Skeletal muscle tissue (tissue), 3 donors: ENCODE measurements at regions not wholly inside any gene's neighbourhood (a gene's known extent, or its start where the extent isn't known, plus 50 kb on each side); places are given as distances from the start of the nearest gene placed in this dataset.

Experiments
- H3K27ac ChIP-seq: one replicate; pipeline ENCODE4 v1.7.0; 2013; ENCODE audit warnings: mild to moderate bottlenecking, low read depth, low read length, inconsistent platforms
- H3K27me3 ChIP-seq, 3 donors: one replicate each; pipeline ENCODE4 v1.7.0; 2013; ENCODE audit warnings: low read length in 3 of 3; ENCODE audit not compliant: control insufficient read depth in 3 of 3, insufficient read depth in 3 of 3
- H3K36me3 ChIP-seq, 3 donors: one replicate each; pipeline ENCODE4 v1.7.0; 2013; ENCODE audit warnings: low read length in 3 of 3; ENCODE audit not compliant: control insufficient read depth in 3 of 3, insufficient read depth in 3 of 3
- H3K4me1 ChIP-seq, 3 donors: one replicate each; pipeline ENCODE4 v1.7.0; 2013; ENCODE audit warnings: low read length in 3 of 3, mild to moderate bottlenecking in 3 of 3; ENCODE audit not compliant: control insufficient read depth in 3 of 3, insufficient read depth in 3 of 3
- H3K4me3 ChIP-seq, 3 donors: one replicate each; pipeline ENCODE4 v1.7.0; 2013; ENCODE audit warnings: low read length in 3 of 3
- H3K9ac ChIP-seq, 3 donors: one replicate each; pipeline ENCODE4 v1.7.0; 2013; ENCODE audit warnings: low read length in 3 of 3, mild to moderate bottlenecking in 3 of 3, moderate library complexity in 2 of 3, low read depth in 1 of 3
- H3K9me3 ChIP-seq, 3 donors: one replicate each; pipeline ENCODE4 v1.7.0; 2013; ENCODE audit warnings: low read length in 3 of 3; ENCODE audit not compliant: control insufficient read depth in 3 of 3
- donor health status: Osteomylitis.

DNA sequence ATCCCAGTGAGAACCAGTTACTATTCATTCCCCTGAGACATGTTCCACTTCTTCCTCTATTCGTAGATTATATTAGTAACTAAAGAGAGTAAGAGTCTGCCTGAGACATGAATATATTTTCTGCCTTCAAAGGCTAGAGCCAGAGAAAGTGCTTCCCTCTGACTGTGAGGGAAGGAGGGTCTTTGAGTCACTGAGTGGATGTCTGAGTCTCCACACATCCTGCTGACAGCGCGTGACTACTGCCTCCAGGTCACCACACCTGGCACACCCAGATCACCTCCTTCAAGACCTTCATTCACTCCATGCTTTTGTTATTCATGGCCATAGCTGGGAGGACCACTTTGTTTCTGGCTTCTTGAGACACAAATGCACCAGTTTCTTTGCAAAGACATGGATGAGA is 135.6 kb downstream of the SOX2 start:
- Histone ChIP-seq H3K27me3 (no peaks in the 10 kb centered on the region), H3K27ac (no peak overlapping the region), H3K4me3 (no peak overlapping the region), H3K9me3 (no peaks in the 10 kb centered on the region), H3K9ac (no peak overlapping the region), H3K36me3 (no peaks in the 10 kb centered on the region), H3K4me1 (no peaks in the 10 kb centered on the region)

- H3K36me3 ChIP-seq = no peaks in the 10 kb centered on the region
- H3K4me1 ChIP-seq = no peaks in the 10 kb centered on the region
- no peak overlapping the region for H3K9ac ChIP-seq
- H3K27ac ChIP-seq = no peak overlapping the region
- H3K9me3 ChIP-seq = no peaks in the 10 kb centered on the region
- H3K4me3 ChIP-seq = no peak overlapping the region
- no peaks in the 10 kb centered on the region for H3K27me3 ChIP-seq
Observed at GRCh38 chr3:181851063-181851462, 139.3 kb downstream of the SOX2 start.

- H3K27ac ChIP-seq = no peak overlapping the region
Observed at GRCh38 chr3:181855825-181856224, 144.1 kb downstream of the SOX2 start.

GRCh38 chr3:181859518-181859917 is 147.8 kb downstream of the SOX2 start:
- no peaks in the 10 kb centered on the region for H3K36me3 ChIP-seq
- H3K27me3 ChIP-seq = no peaks in the 10 kb centered on the region
- no peaks in the 10 kb centered on the region for H3K9me3 ChIP-seq
- H3K27ac ChIP-seq = no peak overlapping the region
- H3K4me3 ChIP-seq = no peak overlapping the region
- H3K4me1 ChIP-seq = no peaks in the 10 kb centered on the region
- H3K9ac ChIP-seq = no peak overlapping the region

More at GRCh38 chr3:181855825-181856224, 144.1 kb downstream of the SOX2 start:
- no peaks in the 10 kb centered on the region for H3K36me3 ChIP-seq
- no peaks in the 10 kb centered on the region for H3K4me1 ChIP-seq
- no peak overlapping the region for H3K4me3 ChIP-seq
- H3K27me3 ChIP-seq = no peaks in the 10 kb centered on the region
- no peaks in the 10 kb centered on the region for H3K9me3 ChIP-seq
- no peak overlapping the region for H3K9ac ChIP-seq

DNA sequence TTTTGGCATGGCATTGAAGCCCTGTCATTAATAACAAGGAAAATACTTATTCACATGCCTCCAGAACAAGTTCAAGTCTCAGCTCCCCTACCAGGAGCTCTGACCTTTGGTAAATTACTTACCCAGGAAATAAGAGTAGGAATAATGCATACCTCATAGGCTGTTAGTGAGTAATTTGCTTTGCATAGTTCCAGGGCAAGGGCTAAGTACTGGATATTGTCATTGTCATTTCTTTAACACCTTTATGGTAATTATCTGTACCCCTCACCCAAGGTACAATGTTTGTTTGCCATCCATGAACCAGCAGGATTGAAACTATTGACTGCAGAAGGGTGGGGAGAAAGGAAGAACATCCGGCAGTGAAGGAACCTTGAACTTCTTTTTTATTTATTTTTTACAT is 148.5 kb downstream of the SOX2 start:
- no peaks in the 10 kb centered on the region for H3K4me1 ChIP-seq
- H3K36me3 ChIP-seq = no peaks in the 10 kb centered on the region
- no peaks in the 10 kb centered on the region for H3K27me3 ChIP-seq
- no peak overlapping the region for H3K4me3 ChIP-seq
- no peaks in the 10 kb centered on the region for H3K9me3 ChIP-seq
- no peak overlapping the region for H3K27ac ChIP-seq
- H3K9ac ChIP-seq = no peak overlapping the region

DNA sequence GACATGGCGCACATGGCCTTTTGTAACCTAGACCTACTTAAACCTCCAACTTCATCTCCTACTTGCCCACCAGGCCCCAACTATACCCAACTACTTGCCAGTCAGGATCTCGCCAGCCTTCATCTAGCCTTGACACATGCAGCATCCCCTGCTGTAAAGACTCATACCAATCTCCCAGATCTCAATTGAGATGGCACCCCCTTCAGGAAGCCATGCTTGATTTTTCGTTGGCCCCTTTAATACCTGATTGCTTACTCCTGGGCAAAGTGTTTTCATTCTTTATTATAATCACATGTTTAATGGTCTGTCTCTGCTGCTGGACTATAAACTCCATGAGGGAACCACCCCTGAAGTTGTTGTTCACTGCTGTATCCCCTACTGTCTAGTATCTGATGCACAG is 150.8 kb downstream of the SOX2 start:
- H3K4me3 ChIP-seq = no peak overlapping the region
- H3K27me3 ChIP-seq = no peaks in the 10 kb centered on the region
- no peak overlapping the region for H3K27ac ChIP-seq
- no peaks in the 10 kb centered on the region for H3K9me3 ChIP-seq
- H3K9ac ChIP-seq = no peak overlapping the region
- H3K36me3 ChIP-seq = no peaks in the 10 kb centered on the region
- no peaks in the 10 kb centered on the region for H3K4me1 ChIP-seq

DNA sequence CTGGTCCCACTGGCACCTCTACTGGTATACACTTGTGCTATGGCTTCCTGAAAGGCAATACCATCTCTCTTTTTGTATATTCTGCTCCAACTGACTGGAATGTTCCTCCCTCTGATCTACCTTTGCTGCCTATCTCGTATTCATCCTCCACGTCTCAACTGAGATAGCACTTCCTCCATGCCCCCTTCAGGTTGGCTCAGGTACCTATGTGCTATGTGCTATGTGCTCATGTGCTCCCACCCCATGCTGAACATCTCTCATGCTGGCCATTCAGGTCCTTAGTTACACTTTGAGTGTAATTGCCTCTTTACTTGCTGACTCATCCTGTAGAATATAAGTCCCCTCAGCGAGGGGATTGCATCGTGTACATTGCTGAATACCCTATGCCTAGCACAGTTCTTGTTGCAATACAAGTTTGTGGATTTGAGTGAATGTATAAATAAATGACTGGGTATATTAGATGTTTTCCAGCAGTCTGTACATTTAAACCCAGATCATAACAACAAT is 156.9 kb downstream of the SOX2 start:
- Histone ChIP-seq H3K36me3 (no peaks in the 10 kb centered on the region), H3K9ac (no peak overlapping the region), H3K27me3 (no peaks in the 10 kb centered on the region), H3K4me1 (no peaks in the 10 kb centered on the region), H3K4me3 (no peak overlapping the region), H3K9me3 (no peaks in the 10 kb centered on the region), H3K27ac (no peak overlapping the region)

GRCh38 chr3:181872887-181873286 is 161.2 kb downstream of the SOX2 start:
- no peak overlapping the region for H3K27ac ChIP-seq
- H3K9ac ChIP-seq = no peak overlapping the region
- no peaks in the 10 kb centered on the region for H3K9me3 ChIP-seq
- H3K36me3 ChIP-seq = no peaks in the 10 kb centered on the region
- H3K4me3 ChIP-seq = no peak overlapping the region
- no peaks in the 10 kb centered on the region for H3K4me1 ChIP-seq
- no peaks in the 10 kb centered on the region for H3K27me3 ChIP-seq

- H3K9me3 ChIP-seq = no peaks in the 10 kb centered on the region
- no peak overlapping the region for H3K4me3 ChIP-seq
- no peak overlapping the region for H3K27ac ChIP-seq
- no peaks in the 10 kb centered on the region for H3K27me3 ChIP-seq
- no peak overlapping the region for H3K9ac ChIP-seq
- no peaks in the 10 kb centered on the region for H3K36me3 ChIP-seq
- H3K4me1 ChIP-seq = no peaks in the 10 kb centered on the region
Observed at GRCh38 chr3:181879926-181880325, 168.2 kb downstream of the SOX2 start.

- Histone ChIP-seq H3K27me3 (no peaks in the 10 kb centered on the region), H3K27ac (no peak overlapping the region), H3K4me3 (no peak overlapping the region), H3K4me1 (no peaks in the 10 kb centered on the region), H3K9ac (no peak overlapping the region), H3K9me3 (no peaks in the 10 kb centered on the region), H3K36me3 (no peaks in the 10 kb centered on the region)
Observed at GRCh38 chr3:181880331-181880730, 168.6 kb downstream of the SOX2 start.

- Histone ChIP-seq H3K27ac (no peak overlapping the region), H3K9me3 (no peaks in the 10 kb centered on the region), H3K36me3 (no peaks in the 10 kb centered on the region), H3K4me3 (no peak overlapping the region), H3K27me3 (no peaks in the 10 kb centered on the region), H3K4me1 (no peaks in the 10 kb centered on the region), H3K9ac (no peak overlapping the region)
Observed at GRCh38 chr3:181881749-181882148, 170.0 kb downstream of the SOX2 start.
